MM.1S (cell line): ENCODE measurements at regions not wholly inside any gene's neighbourhood (a gene's known extent, or its start where the extent isn't known, plus 50 kb on each side); places are given as distances from the start of the nearest gene placed in this dataset.

Experiments
- CTCF ChIP-seq: fragments of 300-600 bp; sonication (generic); IDR thresholded peaks from 2 replicates; pipeline ENCODE4 v1.5.1; 2016; ENCODE audit warnings: antibody characterized with exemption, low read length, mixed read lengths
- EZH2 ChIP-seq: fragments of 300-600 bp; sonication (generic); optimal IDR thresholded peaks from 2 replicates; pipeline ENCODE3; 2017; ENCODE audit warnings: low read depth, mild to moderate bottlenecking, antibody characterized with exemption, low read length, mixed read lengths
- EZH2phosphoT487 ChIP-seq: fragments of 300-600 bp; sonication (generic); IDR thresholded peaks from 2 replicates; pipeline ENCODE4 v1.6.1; 2018; ENCODE audit warnings: antibody characterized with exemption, low read length

DNA sequence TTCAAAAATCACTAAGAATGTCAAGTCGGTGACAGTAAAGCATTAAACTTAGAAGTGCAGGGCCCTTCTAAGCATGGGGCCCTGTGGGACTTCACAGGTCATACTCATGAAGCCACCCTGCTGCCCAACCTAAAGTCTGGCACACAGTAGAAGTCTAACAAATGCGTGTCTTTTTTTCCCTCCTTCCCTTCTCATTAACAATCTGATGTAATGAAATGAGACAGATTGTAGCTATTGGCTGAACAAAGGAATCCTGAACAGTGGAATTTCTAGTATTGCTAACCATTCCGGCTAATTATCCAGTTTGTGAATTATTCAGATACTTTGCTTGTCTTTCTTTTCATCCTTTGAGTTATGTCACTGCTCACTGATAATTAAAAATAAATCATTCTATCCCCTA is 369.9 kb downstream of the WDR11 start:
- TF ChIP-seq CTCF (no peak), EZH2 (no peak), EZH2phosphoT487 (no peak)
